HUES48 (cell line): ENCODE measurements at regions not wholly inside any gene's neighbourhood (a gene's known extent, or its start where the extent isn't known, plus 50 kb on each side); places are given as distances from the start of the nearest gene placed in this dataset.

Experiments used
- H3K27ac ChIP-seq: one replicate; pipeline ENCODE4 v1.7.0; 2013; ENCODE audit warnings: low read depth, low read length, inconsistent platforms
- H3K27me3 ChIP-seq: 2 replicates; pipeline ENCODE4 v1.6.1; 2013; ENCODE audit warnings: mild to moderate bottlenecking, low read length; ENCODE audit not compliant: control insufficient read depth, insufficient read depth
- H3K36me3 ChIP-seq: 2 replicates; pipeline ENCODE4 v1.6.1; 2013; ENCODE audit warnings: low read length; ENCODE audit not compliant: control insufficient read depth, insufficient read depth
- H3K4me1 ChIP-seq: 2 replicates; pipeline ENCODE4 v1.6.1; 2013; ENCODE audit warnings: mild to moderate bottlenecking, low read length; ENCODE audit not compliant: control insufficient read depth, insufficient read depth
- H3K4me3 ChIP-seq: 2 replicates; pipeline ENCODE4 v1.5.1; 2013; ENCODE audit warnings: mild to moderate bottlenecking, low read depth, low read length
- H3K9ac ChIP-seq: 2 replicates; pipeline ENCODE4 v1.6.1; 2013; ENCODE audit warnings: mild to moderate bottlenecking, low read depth, low read length, moderate library complexity
- H3K9me3 ChIP-seq: 2 replicates; pipeline ENCODE4 v1.6.1; 2013; ENCODE audit warnings: low read length; ENCODE audit not compliant: control insufficient read depth, insufficient read depth

DNA sequence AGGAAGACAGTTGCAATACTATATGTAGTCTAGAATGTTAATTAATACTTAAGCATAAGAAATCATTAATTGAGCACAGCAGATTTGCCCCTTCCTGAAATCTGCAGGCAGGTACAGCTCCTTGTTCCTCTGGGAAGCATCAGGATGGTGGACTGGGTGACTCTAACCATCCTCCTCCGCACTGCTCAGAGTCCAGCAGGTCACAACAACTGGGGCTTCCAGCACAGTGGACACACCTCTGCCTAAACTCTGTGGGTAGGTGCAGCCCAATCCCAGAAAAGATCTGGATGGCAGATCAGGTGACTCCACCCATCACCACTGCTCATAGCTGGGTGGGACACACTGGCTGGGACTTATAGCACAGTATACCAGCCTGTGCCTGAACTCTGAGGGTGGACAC is 189.9 kb upstream of the TMCO5A start:
- Histone ChIP-seq H3K9me3 (no peaks in the 10 kb centered on the region), H3K27me3 (no peaks in the 10 kb centered on the region), H3K4me3 (no peak overlapping the region), H3K36me3 (no peaks in the 10 kb centered on the region), H3K4me1 (peaks cover 19% of the 10 kb centered on the region), H3K27ac (no peak overlapping the region), H3K9ac (no peak overlapping the region)

DNA sequence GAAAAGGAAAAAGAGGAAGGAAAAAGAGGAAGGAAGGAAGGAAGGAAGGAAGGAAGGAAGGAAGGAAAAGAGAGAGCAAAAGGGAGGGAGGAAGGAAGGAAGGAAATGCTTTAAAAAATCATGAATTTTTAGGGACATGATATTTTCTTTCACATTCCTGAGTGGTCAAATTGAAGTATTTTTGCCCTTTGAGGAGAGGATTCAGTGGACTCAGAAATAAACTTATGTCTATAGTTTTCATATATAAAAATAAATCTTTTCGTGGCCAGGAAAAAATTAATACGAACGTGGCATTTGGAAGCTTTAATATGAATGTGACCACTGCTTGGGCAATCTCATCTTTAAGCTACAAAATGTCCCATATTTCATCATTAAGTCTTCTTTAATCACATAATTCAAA is 183.0 kb upstream of the TMCO5A start:
- H3K36me3 ChIP-seq, result no peaks in the 10 kb centered on the region
- no peak overlapping the region for H3K9ac ChIP-seq
- H3K4me3 ChIP-seq, result no peak overlapping the region
- H3K27ac ChIP-seq, result no peak overlapping the region
- no peaks in the 10 kb centered on the region for H3K9me3 ChIP-seq
- H3K27me3 ChIP-seq, result no peaks in the 10 kb centered on the region
- no peaks in the 10 kb centered on the region for H3K4me1 ChIP-seq

DNA sequence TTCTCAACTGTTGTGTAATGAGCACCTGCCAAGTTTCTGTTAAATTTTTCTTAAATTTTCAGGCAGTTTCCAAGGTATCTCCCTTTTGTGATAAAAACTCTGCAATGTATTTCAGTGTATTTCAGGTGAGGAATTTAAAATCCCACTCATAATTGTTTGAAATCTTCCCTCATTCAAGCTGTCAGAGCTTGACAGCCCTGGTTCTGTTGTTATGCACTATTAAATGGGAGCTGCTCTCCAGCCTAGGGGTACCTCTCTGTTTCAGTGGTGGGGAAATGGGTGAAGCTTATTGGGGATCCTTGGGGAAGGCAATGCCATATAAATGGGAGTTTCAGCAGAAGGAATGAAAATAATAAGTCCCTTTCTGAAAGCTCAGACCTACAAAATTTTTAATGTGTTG is 178.0 kb upstream of the TMCO5A start:
- no peaks in the 10 kb centered on the region for H3K4me1 ChIP-seq
- H3K36me3 ChIP-seq, result no peaks in the 10 kb centered on the region
- H3K9ac ChIP-seq, result no peak overlapping the region
- H3K27me3 ChIP-seq, result no peaks in the 10 kb centered on the region
- H3K27ac ChIP-seq, result no peak overlapping the region
- no peaks in the 10 kb centered on the region for H3K9me3 ChIP-seq
- H3K4me3 ChIP-seq, result no peak overlapping the region

DNA sequence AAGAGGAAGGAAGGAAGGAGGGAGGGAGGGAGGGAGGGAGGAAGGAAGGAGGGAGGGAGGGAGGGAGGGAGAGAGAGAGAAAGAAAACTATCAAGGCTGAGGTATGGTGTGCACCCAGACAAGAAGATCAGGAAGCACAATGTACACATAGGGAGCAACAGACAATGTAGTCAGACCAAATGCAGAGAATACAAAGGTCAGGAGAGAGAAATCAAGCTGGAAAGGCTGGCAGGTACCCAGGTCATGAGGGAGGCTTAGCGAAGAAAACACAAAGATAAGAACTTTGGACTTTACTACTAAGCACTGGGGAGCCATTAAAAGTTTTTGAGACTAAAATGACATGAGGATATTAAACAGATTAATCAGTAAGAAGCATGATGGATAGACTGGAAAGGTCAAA is 176.0 kb upstream of the TMCO5A start:
- no peak overlapping the region for H3K4me3 ChIP-seq

DNA sequence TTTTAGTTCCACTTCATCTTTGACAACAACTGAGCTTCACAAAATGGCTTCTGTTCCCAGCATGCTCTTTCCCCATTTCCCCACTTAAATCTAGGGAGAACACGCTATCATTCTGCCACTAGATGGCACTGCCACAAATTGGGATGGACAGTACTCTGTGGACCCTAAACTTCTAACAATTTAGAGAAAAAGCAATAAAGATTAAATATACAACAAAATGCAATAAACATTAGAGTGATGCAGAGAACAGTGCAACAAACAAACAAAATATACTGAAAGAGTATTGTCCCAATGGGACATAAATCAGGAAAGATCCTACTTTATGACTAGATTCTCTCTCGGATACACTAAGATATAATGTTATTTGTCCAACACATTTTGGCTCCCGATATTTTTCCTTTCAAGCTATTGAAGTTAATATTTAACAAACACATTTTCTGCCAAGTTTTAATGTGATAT is 169.7 kb upstream of the TMCO5A start:
- Histone ChIP-seq H3K4me3 (peak overlapping the region; percentile 12; the same call in 1 of the 2 replicates), H3K9me3 (peaks cover 4% of the 10 kb centered on the region; the same call in 1 of the 2 replicates), H3K9ac (no peak overlapping the region), H3K4me1 (no peaks in the 10 kb centered on the region), H3K27me3 (no peaks in the 10 kb centered on the region), H3K36me3 (no peaks in the 10 kb centered on the region), H3K27ac (no peak overlapping the region)

More for the DNA sequence above, 176.0 kb upstream of the TMCO5A start:
- H3K27ac ChIP-seq, result no peak overlapping the region
- H3K4me1 ChIP-seq, result no peaks in the 10 kb centered on the region
- H3K27me3 ChIP-seq, result no peaks in the 10 kb centered on the region
- no peak overlapping the region for H3K9ac ChIP-seq
- no peaks in the 10 kb centered on the region for H3K9me3 ChIP-seq
- H3K36me3 ChIP-seq, result no peaks in the 10 kb centered on the region

DNA sequence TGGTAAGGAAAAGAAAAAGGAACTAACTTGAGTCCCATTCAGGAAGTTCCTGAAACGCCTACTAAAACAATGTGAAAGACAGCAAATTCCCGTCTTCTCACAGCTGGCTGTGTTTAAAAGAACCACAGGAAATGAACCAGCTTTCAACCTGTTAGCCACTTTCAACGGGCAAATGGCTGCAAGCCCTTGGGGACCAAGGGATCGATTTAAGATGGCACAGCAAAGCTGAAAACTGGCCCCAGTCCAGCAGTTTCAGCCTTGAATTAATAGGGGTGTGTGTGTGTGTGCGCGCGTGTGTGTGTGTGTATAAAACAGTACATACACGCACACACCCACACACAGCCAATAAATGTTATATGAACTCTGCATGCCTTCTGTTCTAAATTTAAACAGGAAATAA is 168.7 kb upstream of the TMCO5A start:
- no peaks in the 10 kb centered on the region for H3K27me3 ChIP-seq
- no peak overlapping the region for H3K9ac ChIP-seq
- peaks cover 4% of the 10 kb centered on the region; the same call in 1 of the 2 replicates for H3K9me3 ChIP-seq
- H3K4me1 ChIP-seq, result no peaks in the 10 kb centered on the region
- no peaks in the 10 kb centered on the region for H3K36me3 ChIP-seq
- H3K4me3 ChIP-seq, result no peak overlapping the region
- no peak overlapping the region for H3K27ac ChIP-seq

DNA sequence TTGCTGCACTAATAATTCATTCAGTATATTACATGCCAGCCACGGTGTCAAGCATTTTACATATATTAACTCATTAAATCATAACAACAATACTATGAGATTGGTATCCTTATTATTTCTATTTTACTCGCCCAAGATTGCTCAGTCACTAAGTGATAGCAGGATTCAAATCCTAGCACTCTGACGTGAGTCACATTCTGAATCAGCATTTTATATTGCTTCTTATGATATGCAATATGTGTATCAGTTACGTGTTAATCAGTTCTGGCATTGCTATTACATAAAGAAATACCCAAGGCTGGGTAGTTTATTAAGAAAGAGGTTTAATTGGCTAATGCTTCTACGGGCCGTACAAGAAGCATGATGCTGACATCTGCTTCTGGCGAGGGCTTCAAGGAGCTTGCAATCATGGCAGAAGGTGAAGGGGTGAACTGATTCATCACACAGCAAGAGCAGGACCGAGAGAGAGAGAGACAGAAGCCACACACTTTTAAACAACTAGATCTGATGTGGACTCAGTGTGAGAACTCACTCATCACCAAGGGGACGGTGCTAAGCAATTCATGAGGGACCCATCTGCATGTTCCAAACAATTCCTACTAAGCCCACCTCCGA is 166.5 kb upstream of the TMCO5A start:
- no peaks in the 10 kb centered on the region for H3K27me3 ChIP-seq
- H3K9me3 ChIP-seq, result peaks cover 4% of the 10 kb centered on the region; the same call in 1 of the 2 replicates
- no peaks in the 10 kb centered on the region for H3K4me1 ChIP-seq
- no peak overlapping the region for H3K9ac ChIP-seq
- no peaks in the 10 kb centered on the region for H3K36me3 ChIP-seq
- no peak overlapping the region for H3K4me3 ChIP-seq
- H3K27ac ChIP-seq, result no peak overlapping the region

DNA sequence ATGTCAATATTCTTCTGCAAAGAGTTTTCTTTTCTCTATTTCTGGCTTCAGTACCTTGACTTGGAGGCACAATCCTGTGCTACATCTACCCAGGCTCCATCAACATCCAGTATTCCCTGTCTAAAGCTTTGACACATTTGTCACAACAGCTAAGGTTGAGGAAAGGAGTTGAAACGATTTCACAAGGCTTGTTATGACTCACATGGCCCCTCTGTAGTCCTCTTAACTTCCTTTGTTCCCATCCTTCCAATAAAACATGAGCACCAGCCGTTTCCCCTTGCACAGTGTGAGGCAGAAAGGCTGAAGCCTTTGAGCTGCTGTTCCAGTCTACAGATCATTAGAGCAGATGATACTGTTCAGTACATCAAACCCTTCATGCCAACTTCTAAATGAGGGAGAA is 163.0 kb upstream of the TMCO5A start:
- Histone ChIP-seq H3K27me3 (no peaks in the 10 kb centered on the region), H3K27ac (no peak overlapping the region), H3K9ac (no peak overlapping the region), H3K9me3 (no peaks in the 10 kb centered on the region), H3K4me3 (no peak overlapping the region), H3K36me3 (no peaks in the 10 kb centered on the region), H3K4me1 (no peaks in the 10 kb centered on the region)

DNA sequence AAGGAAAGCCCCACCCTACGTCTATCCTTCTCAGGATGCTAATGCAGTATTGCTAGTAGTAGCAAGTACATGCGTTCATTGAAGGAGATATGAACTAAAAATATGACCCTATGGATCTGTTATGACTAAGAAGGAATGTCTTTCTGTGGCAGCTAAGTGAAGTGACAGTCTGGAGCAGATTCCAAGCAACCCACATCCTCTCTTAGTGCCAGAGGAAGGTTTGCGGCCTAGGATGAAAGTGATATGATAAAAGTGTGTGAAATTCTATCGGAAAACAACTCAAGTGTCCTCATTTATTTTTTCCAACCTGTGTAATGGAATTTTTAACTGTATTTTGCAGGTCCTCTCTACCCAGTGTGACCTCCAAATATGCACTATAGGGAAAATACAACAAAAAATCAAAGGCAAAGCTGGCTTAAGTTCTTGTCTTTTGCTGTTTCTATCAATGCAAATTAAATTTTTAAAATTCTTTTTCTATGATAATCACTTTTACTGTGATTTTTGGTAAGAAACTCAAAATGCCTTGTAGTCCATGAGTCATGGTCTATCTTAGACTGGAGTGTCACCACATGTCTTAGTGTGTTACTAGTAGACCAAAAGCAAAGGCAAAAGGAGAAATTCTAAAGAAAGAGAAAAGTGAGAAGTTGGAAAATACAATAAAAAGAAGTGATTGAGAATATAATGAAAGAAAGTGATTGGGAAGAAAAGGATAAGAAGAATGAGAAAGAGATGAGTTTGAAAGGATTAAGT is 161.2 kb upstream of the TMCO5A start:
- H3K9me3 ChIP-seq, result no peaks in the 10 kb centered on the region; the same call in 1 of the 2 replicates
- H3K4me3 ChIP-seq, result no peak overlapping the region
- no peaks in the 10 kb centered on the region for H3K27me3 ChIP-seq
- no peaks in the 10 kb centered on the region for H3K4me1 ChIP-seq
- H3K36me3 ChIP-seq, result no peaks in the 10 kb centered on the region
- H3K9ac ChIP-seq, result no peak overlapping the region
- H3K27ac ChIP-seq, result no peak overlapping the region

DNA sequence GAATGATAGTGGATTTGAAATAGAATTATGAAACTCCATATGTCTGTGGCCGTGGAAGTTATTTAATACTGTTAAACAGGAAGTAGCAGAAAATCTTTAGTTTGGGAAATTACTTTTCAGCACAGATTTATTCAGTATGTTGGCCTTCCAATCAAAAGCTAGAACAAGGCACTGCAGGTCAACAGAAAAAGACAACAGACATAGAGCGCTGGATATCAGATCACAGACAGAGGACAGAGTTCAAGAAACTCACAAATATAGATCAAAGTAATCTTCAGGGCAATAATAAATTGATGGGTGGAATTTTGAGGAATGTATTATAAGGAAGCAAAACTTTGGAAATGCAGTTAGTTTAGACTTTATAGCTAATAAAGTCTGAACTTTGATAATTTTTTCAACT is 159.5 kb upstream of the TMCO5A start:
- no peak overlapping the region for H3K27ac ChIP-seq
- H3K9me3 ChIP-seq, result no peaks in the 10 kb centered on the region; the same call in 1 of the 2 replicates
- no peaks in the 10 kb centered on the region for H3K27me3 ChIP-seq
- no peak overlapping the region for H3K4me3 ChIP-seq
- H3K36me3 ChIP-seq, result no peaks in the 10 kb centered on the region
- no peaks in the 10 kb centered on the region for H3K4me1 ChIP-seq
- no peak overlapping the region for H3K9ac ChIP-seq

DNA sequence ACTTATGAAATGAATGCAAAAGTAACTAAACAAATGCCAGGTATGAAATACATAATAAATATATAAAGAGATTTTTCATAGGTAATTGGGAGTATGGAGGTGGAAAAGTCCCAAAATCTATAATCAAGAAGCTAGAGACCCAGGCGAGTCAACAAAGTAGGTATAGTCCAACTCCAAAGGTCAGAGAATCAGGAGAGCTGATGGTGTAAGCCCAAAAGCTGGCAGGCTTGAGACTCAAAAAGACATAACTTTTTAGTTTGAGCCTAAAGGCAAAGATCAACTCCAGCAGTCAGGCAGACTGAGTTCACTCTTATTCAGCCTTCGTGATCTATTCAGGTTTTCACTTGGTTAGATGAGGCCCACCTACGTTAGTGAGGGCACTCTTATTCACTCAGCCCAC is 157.4 kb upstream of the TMCO5A start:
- Histone ChIP-seq H3K9me3 (no peaks in the 10 kb centered on the region; the same call in 1 of the 2 replicates), H3K4me3 (no peak overlapping the region), H3K4me1 (no peaks in the 10 kb centered on the region), H3K9ac (no peak overlapping the region), H3K27ac (no peak overlapping the region), H3K36me3 (no peaks in the 10 kb centered on the region), H3K27me3 (no peaks in the 10 kb centered on the region)
